RWPE1 (cell line): ENCODE measurements at regions not wholly inside any gene's neighbourhood (a gene's known extent, or its start where the extent isn't known, plus 50 kb on each side); places are given as distances from the start of the nearest gene placed in this dataset.

ENCODE experiments used
- CTCF ChIA-PET: fragments of 350-600 bp; sonication (Branson Sonifier 250); formaldehyde crosslinking; extraction: SDS; loops from one replicate; lab custom pipeline; 2021; lab: Yijun Ruan, JAX
- POLR2A ChIA-PET: fragments of 400-600 bp; formaldehyde crosslinking; extraction: SDS; loops from one replicate; lab custom pipeline; 2020; ENCODE audit warnings: antibody characterized with exemption; ENCODE audit not compliant: low non-redundant PET; lab: Yijun Ruan, JAX
- DNase-seq: peaks from one replicate; pipeline ENCODE4 v3.0.0; 2012; ENCODE audit warnings: low spot score
- H3K27ac ChIP-seq: fragments of 450-650 bp; 2 replicates; pipeline ENCODE4 v1.5.1; 2017
- TF ChIP-seq, protein P1 (sequence below): fragments of 450-650 bp; conservative IDR thresholded peaks from 2 replicates; pipeline ENCODE4 v1.5.1; 2017; ENCODE audit warnings: low read depth, mild to moderate bottlenecking

DNA sequence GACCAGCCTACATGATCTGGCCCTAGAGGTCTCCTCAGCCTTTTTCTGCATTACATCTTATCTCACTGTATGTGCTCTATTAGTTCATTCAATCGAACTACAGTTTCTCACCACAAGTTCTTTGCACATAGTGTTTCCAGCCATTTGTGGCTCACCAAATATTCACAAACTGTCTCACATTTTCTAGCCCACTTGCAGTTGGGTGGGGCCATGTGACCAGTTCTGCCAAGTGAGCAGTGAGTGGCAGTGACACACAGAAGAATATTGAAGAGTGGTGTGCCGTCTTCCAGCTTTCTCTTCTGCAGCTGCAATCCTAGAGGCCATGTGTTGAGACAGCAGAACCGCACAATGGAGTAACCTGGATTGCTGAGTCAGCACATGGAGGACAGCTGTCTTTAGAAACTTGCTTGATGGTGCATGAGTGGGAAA is 103.2 kb upstream of the ZNF644 start:
- H3K27ac ChIP-seq = no peak overlapping the region
- CTCF ChIA-PET = interaction anchor here (0.6 kb wide), 1 partner anchor 707 kb away, joined by 3 read pairs; no protein-coding TSS in a partner anchor
- TF ChIP-seq, protein P1, sequence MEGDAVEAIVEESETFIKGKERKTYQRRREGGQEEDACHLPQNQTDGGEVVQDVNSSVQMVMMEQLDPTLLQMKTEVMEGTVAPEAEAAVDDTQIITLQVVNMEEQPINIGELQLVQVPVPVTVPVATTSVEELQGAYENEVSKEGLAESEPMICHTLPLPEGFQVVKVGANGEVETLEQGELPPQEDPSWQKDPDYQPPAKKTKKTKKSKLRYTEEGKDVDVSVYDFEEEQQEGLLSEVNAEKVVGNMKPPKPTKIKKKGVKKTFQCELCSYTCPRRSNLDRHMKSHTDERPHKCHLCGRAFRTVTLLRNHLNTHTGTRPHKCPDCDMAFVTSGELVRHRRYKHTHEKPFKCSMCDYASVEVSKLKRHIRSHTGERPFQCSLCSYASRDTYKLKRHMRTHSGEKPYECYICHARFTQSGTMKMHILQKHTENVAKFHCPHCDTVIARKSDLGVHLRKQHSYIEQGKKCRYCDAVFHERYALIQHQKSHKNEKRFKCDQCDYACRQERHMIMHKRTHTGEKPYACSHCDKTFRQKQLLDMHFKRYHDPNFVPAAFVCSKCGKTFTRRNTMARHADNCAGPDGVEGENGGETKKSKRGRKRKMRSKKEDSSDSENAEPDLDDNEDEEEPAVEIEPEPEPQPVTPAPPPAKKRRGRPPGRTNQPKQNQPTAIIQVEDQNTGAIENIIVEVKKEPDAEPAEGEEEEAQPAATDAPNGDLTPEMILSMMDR = no peak
- DNase-seq = no peak
- POLR2A ChIA-PET = no interaction called here

DNA sequence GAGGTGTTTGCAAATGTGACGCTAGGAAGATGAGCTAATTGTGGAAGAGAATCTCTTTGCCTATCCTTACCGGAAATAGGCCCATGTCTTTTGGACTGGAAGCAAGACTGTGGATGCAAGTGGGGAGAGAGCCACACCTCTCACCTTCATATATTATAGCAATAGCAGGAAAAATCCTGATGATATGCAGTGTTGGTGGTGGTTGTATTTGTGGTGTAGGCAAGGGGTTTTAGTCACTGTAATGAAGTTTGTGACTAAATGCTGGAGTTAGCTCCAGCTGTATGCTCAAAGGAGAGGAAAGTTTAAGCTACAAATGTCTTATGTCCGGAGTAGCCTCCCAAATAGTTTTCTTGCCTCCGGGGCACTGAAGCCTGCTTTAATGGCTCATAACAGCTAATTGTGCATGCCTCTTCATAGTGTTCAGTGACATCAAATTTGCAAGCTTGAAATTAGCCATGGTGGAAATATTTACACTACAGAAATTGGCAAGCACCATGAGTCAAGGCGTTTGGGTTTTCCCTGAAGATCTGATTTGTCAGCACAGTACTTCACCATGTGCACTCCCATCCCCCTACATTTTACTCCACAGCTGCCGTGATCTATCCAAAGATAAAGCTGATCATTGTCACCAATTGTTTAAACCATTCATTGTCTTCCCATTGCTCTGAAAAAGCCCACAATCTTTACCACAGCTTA is 102.6 kb upstream of the ZNF644 start:
- H3K27ac ChIP-seq = no peak overlapping the region
- no peak for DNase-seq
- ChIA-PET CTCF (interaction anchor here (0.6 kb wide), 2 partner anchors 67 to 707 kb away, joined by 3 read pairs; no protein-coding TSS in a partner anchor), POLR2A (no interaction called here)
- TF ChIP-seq, protein P1 = no peak

DNA sequence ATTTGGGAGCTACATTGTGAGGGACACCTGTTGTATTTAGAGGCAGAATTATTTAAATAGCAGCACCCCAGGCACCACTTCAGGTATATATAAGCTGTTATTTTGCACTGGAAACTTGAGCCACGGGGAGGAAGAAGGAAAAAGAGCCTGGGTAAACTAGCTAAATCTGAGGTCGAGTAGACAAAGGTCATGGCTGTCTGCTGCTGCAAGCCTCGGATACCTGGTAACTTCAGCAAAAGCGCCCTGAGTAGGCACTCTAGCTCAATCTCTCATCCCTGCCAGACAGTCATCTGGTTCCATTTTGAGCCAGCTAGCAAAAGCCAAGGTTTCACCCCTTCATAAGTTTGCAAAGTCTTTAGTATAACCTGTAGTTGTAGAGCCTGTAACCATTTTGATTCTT is 101.9 kb upstream of the ZNF644 start:
- H3K27ac ChIP-seq = no peak overlapping the region
- TF ChIP-seq, protein P1 = no peak
- ChIA-PET POLR2A (no interaction called here), CTCF (no interaction called here)
- DNase-seq = no peak

DNA sequence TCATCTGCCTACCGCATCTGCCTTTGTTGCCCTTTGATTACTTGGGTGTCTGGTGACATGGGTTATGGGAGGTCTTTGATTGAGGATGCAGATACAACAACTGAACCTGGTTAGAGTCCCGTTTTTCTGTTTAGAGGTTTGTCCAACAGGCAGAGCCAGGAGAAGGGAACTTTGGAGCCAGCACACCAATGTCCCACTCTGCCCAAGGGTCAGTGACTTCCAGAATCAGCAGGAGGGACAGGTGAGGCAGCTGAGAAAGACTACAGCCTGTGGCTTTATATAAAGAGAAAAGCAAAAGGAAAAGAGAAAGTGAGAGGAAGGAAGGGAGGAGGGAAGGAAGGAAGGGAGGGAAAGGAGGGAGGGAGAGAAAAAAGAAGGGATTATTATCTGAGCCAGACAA is 101.5 kb upstream of the ZNF644 start:
- no peak overlapping the region for H3K27ac ChIP-seq
- TF ChIP-seq, protein P1 = no peak
- DNase-seq = no peak
- ChIA-PET CTCF (no interaction called here), POLR2A (no interaction called here)

DNA sequence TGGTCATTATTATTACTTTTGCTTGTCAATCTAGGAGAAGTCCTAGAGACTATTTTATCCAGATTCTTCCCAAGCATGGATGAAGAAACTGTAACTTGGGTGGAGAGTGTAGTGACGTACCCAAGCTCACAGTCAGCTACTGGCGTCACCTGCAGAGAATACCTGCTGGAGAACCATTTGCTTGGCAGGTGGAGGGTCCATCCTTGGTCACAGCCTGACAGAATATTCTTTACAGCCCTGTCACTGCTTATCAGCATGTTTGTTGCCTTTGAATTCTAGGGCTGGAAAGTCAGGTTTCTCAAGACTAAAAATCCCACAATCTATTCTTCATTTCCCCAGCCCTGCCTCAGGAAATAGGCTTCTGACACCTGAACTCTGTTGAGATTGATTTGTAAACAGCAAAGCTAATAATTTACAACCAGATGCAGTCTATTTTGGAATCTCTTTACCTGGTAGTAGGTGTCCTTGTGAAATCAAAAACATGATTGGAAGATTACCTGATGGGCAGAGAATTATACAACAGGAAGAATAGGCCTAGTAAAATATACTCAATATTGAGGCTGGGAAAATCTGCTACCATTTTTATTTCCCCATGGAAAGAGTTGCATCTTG is 100.4 kb upstream of the ZNF644 start:
- POLR2A ChIA-PET = no interaction called here
- DNase-seq = no peak
- CTCF ChIA-PET = no interaction called here
- TF ChIP-seq, protein P1 = no peak
- H3K27ac ChIP-seq = no peak overlapping the region

DNA sequence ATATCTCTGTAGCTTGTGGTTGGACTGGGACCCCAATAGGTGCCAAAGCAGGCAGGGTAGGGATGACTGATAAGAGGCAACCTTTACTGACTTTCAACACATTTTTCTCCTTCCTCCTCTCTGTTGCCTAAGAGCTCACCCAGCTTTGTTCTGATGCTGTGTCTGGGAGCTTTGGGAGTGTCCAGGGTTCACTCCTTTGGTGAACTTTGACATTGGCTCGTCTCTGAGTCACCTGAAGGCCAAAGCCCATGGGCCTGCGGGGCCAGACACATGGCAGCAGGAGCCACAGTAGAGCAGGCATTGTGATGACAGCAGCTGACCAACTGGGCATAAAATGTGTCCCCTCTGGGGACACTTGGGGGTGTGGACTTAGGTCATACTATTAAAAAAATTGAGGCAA is 99.5 kb upstream of the ZNF644 start:
- DNase-seq = no peak
- no peak overlapping the region for H3K27ac ChIP-seq
- ChIA-PET POLR2A (no interaction called here), CTCF (interaction anchor here (0.6 kb wide), 1 partner anchor 289 kb away, joined by 4 read pairs; no protein-coding TSS in a partner anchor)
- TF ChIP-seq, protein P1 = no peak
